CD14-positive monocyte (primary cell): ENCODE measurements at regions not wholly inside any gene's neighbourhood (a gene's known extent, or its start where the extent isn't known, plus 50 kb on each side); places are given as distances from the start of the nearest gene placed in this dataset.
"Not testable (repeated sequence)": the region's sequence is repeated elsewhere in the genome, so short reads cannot be mapped to it uniquely, and the experiment has no call there.

Experiments
- DNase-seq, 3 donors: peaks; one replicate each; pipeline ENCODE4 v3.0.0-alpha.2; 2011 to 2022
- H2AFZ ChIP-seq: 2 replicates; pipeline ENCODE4 v1.6.0; 2012; ENCODE audit warnings: mild to moderate bottlenecking, low read depth, low read length, inconsistent platforms; ENCODE audit not compliant: insufficient read depth, poor library complexity, severe bottlenecking
- H3K27ac ChIP-seq, 2 donors: 1 replicate in 1 of 2; 2 replicates in 1 of 2; pipeline ENCODE4 v1.5.1; 2012 to 2013; ENCODE audit warnings: low read length in 2 of 2, control low read depth in 1 of 2, inconsistent platforms in 1 of 2, low read depth in 1 of 2, mild to moderate bottlenecking in 1 of 2
- H3K27me3 ChIP-seq, 2 donors: one replicate each; pipeline versions ENCODE4 v1.6.0 to v1.6.1; 2011 to 2013; ENCODE audit warnings: low read length in 2 of 2; ENCODE audit not compliant: control insufficient read depth in 2 of 2, insufficient read depth in 2 of 2
- H3K36me3 ChIP-seq, 2 donors: replicated peaks in 1 of 2; 1 replicate in 1 of 2; 2 replicates in 1 of 2; pipeline versions ENCODE4 v1.5.1 to v1.6.1; 2012 to 2013; ENCODE audit warnings: low read length in 2 of 2, control low read depth in 1 of 2, inconsistent platforms in 1 of 2, mild to moderate bottlenecking in 1 of 2; ENCODE audit not compliant: insufficient read depth in 2 of 2, control insufficient read depth in 1 of 2
- H3K4me1 ChIP-seq, 2 donors: 1 replicate in 1 of 2; 2 replicates in 1 of 2; pipeline versions ENCODE4 v1.5.1 to v1.6.1; 2012 to 2013; ENCODE audit warnings: low read length in 2 of 2, control low read depth in 1 of 2, inconsistent platforms in 1 of 2, mild to moderate bottlenecking in 1 of 2, moderate library complexity in 1 of 2; ENCODE audit not compliant: insufficient read depth in 2 of 2, control insufficient read depth in 1 of 2
- H3K4me2 ChIP-seq: replicated peaks from 2 replicates; pipeline ENCODE3; 2012; ENCODE audit warnings: low read length, moderate library complexity, mild to moderate bottlenecking; ENCODE audit not compliant: poor library complexity, severe bottlenecking; ENCODE audit errors: extremely low read depth
- H3K4me3 ChIP-seq, 3 experiments: fragments of 200-600 bp in 1 of 3; sonication (generic) in 1 of 3; replicated peaks in 1 of 3; 1 replicate in 2 of 3; 2 replicates in 1 of 3; pipeline ENCODE4 v1.5.1; 2011 to 2013; ENCODE audit warnings: low read length in 3 of 3, mild to moderate bottlenecking in 3 of 3, control low read depth in 2 of 3, low read depth in 2 of 3, inconsistent platforms in 1 of 3, moderate library complexity in 1 of 3
- H3K79me2 ChIP-seq: 2 replicates; pipeline ENCODE4 v1.6.0; 2012; ENCODE audit warnings: mild to moderate bottlenecking, control low read depth, inconsistent platforms, low read length, moderate library complexity; ENCODE audit not compliant: insufficient read depth
- H3K9ac ChIP-seq: 2 replicates; pipeline ENCODE4 v1.6.0; 2017; ENCODE audit warnings: low read length, mild to moderate bottlenecking; ENCODE audit not compliant: insufficient read depth, poor library complexity, severe bottlenecking
- H3K9me3 ChIP-seq, 2 donors: replicated peaks in 1 of 2; 1 replicate in 1 of 2; 2 replicates in 1 of 2; pipeline versions ENCODE4 v1.5.1 to v1.6.1; 2012 to 2013; ENCODE audit warnings: low read length in 2 of 2, control low read depth in 1 of 2; ENCODE audit not compliant: control insufficient read depth in 1 of 2, insufficient read depth in 1 of 2
- H4K20me1 ChIP-seq: 2 replicates; pipeline ENCODE4 v1.6.0; 2012; ENCODE audit warnings: mild to moderate bottlenecking, low read length, control low read depth, moderate library complexity; ENCODE audit not compliant: insufficient read depth
- H3K27ac Mint-ChIP-seq, 7 donors: one replicate each; pipeline ENCODE4 v1.8.0; 2020; ENCODE audit warnings: mild to moderate bottlenecking in 7 of 7, mixed read lengths in 7 of 7, moderate library complexity in 6 of 7, inconsistent platforms in 2 of 7
- H3K27me3 Mint-ChIP-seq, 3 donors: one replicate each; pipeline ENCODE4 v1.8.0; 2021 to 2022; ENCODE audit warnings: low read depth in 3 of 3, mild to moderate bottlenecking in 3 of 3, mixed read lengths in 3 of 3, moderate library complexity in 3 of 3, inconsistent platforms in 1 of 3
- H3K36me3 Mint-ChIP-seq, 2 donors: one replicate each; pipeline ENCODE4 v1.8.0; 2020; ENCODE audit warnings: mixed read lengths in 2 of 2, inconsistent platforms in 1 of 2, mild to moderate bottlenecking in 1 of 2
- H3K4me1 Mint-ChIP-seq: one replicate; pipeline ENCODE4 v1.8.0; 2020; ENCODE audit warnings: mild to moderate bottlenecking, mixed read lengths
- H3K4me3 Mint-ChIP-seq, 2 donors: one replicate each; pipeline ENCODE4 v1.8.0; 2020; ENCODE audit warnings: mild to moderate bottlenecking in 2 of 2, mixed read lengths in 2 of 2, moderate library complexity in 1 of 2
- H3K9me3 Mint-ChIP-seq, 7 donors: one replicate each; pipeline ENCODE4 v1.8.0; 2020 to 2022; ENCODE audit warnings: mixed read lengths in 7 of 7, mild to moderate bottlenecking in 6 of 7, moderate library complexity in 6 of 7, inconsistent platforms in 2 of 7
- CTCF ChIP-seq: fragments of 200-600 bp; IDR thresholded peaks from one replicate; pipeline ENCODE4 v1.8.0; 2022; ENCODE audit warnings: antibody characterized with exemption, mild to moderate bottlenecking
- WGBS: methylation state at CpG from one replicate; pipeline ENCODE4 v1.1.5; 2013; ENCODE audit warnings: missing lambda C conversion rate; ENCODE audit not compliant: insufficient coverage; 5-methylcytosine and 5-hydroxymethylcytosine counted together
- intact Hi-C, 2 donors: fragments of 100-400 bp; cut with micrococcal nuclease; formaldehyde crosslinking; loops; one replicate each; pipeline versions ENCODE4 v1.15.0 to v1.15.1; 2023

- peaks cover 31% of the 10 kb centered on the region for H3K4me1 Mint-ChIP-seq
- Histone ChIP-seq H3K4me2 (no peak overlapping the region), H3K9ac (no peak overlapping the region), H3K4me3 (no peak overlapping the region), H4K20me1 (no peaks in the 10 kb centered on the region), H3K27ac (peak overlapping the region in 1 of 2 donors; percentile 62), H2AFZ (no peak overlapping the region), H3K27me3 (no peaks in the 10 kb centered on the region), H3K4me1 (peaks cover 24 to 38% of the 10 kb centered on the region in 2 donors), H3K9me3 (peaks cover 2 to 17% of the 10 kb centered on the region in 2 donors), H3K36me3 (no peaks in the 10 kb centered on the region), H3K79me2 (no peaks in the 10 kb centered on the region)
- intact Hi-C loops = loop anchor here in 1 of 2 donors (10.0 kb wide), 1 partner anchor 738 kb away; no protein-coding TSS in a partner anchor
- H3K36me3 Mint-ChIP-seq = peaks cover 3 to 10% of the 10 kb centered on the region in 2 donors
- peaks cover 14 to 21% (median 19%) of the 10 kb centered on the region in 7 donors for H3K9me3 Mint-ChIP-seq
- H3K27me3 Mint-ChIP-seq = peaks cover 3 to 4% (median 3%) of the 10 kb centered on the region in 3 donors
- peak in 2 of 3 donors; percentile 31 to 78 for DNase-seq
- WGBS = no CpG with 5 or more reads among the region's 4 CpGs
- no peak overlapping the region for H3K4me3 Mint-ChIP-seq
- H3K27ac Mint-ChIP-seq = peak overlapping the region; percentile 3 to 87 (median 63)
- no peak for TF ChIP-seq CTCF
Observed at GRCh38 chr15:69767191-69767590, 314.6 kb downstream of the RPLP1 start.

- H4K20me1 ChIP-seq, H3K27ac ChIP-seq, H3K4me3 Mint-ChIP-seq, H3K9ac ChIP-seq, H3K4me2 ChIP-seq, H2AFZ ChIP-seq, H3K36me3 ChIP-seq, H3K27me3 Mint-ChIP-seq, DNase-seq, H3K79me2 ChIP-seq, H3K4me3 ChIP-seq, H3K27me3 ChIP-seq: not testable (repeated sequence)
- Histone ChIP-seq H3K9me3 (peaks cover 2 to 17% of the 10 kb centered on the region in 2 donors), H3K4me1 (peaks cover 5 to 22% of the 10 kb centered on the region in 2 donors)
- Mint-ChIP-seq H3K27ac (peak overlapping the region in 4 of 7 donors; percentile 11 to 43 (median 26)), H3K9me3 (peaks cover 14 to 22% (median 19%) of the 10 kb centered on the region in 7 donors), H3K4me1 (peaks cover 15% of the 10 kb centered on the region), H3K36me3 (peaks cover 1 to 10% of the 10 kb centered on the region in 2 donors)
- 96% methylated on average over 6 of the region's 6 CpGs for WGBS
- intact Hi-C loops = loop anchor here in 1 of 2 donors (10.0 kb wide), 1 partner anchor 735 kb away; no protein-coding TSS in a partner anchor
Observed at GRCh38 chr15:69769336-69769735, 316.7 kb downstream of the RPLP1 start.

GRCh38 chr15:69774258-69774657 is 321.6 kb downstream of the RPLP1 start:
- H3K4me3 ChIP-seq, H3K9me3 ChIP-seq: not testable (repeated sequence)

GRCh38 chr15:69774711-69775110 is 322.1 kb downstream of the RPLP1 start:
- H3K79me2 ChIP-seq, H4K20me1 ChIP-seq, H3K4me1 Mint-ChIP-seq, H3K27me3 ChIP-seq, H3K9ac ChIP-seq, H3K27me3 Mint-ChIP-seq, H3K4me3 ChIP-seq, H3K4me1 ChIP-seq, H3K9me3 Mint-ChIP-seq, H3K4me2 ChIP-seq, intact Hi-C loops, H3K27ac Mint-ChIP-seq, H3K36me3 Mint-ChIP-seq, DNase-seq, H3K36me3 ChIP-seq, H2AFZ ChIP-seq, H3K4me3 Mint-ChIP-seq, H3K9me3 ChIP-seq, H3K27ac ChIP-seq: not testable (repeated sequence)
- no CpG with 5 or more reads among the region's 2 CpGs for WGBS

More at GRCh38 chr15:69774258-69774657, 321.6 kb downstream of the RPLP1 start:
- H3K79me2 ChIP-seq, H3K27ac Mint-ChIP-seq, H3K27me3 Mint-ChIP-seq, intact Hi-C loops, H3K27me3 ChIP-seq, H3K9ac ChIP-seq, H3K9me3 Mint-ChIP-seq, DNase-seq, H3K4me1 ChIP-seq, H2AFZ ChIP-seq, H3K36me3 Mint-ChIP-seq, H3K4me1 Mint-ChIP-seq, H4K20me1 ChIP-seq, H3K36me3 ChIP-seq, H3K27ac ChIP-seq, H3K4me2 ChIP-seq, H3K4me3 Mint-ChIP-seq: not testable (repeated sequence)
- WGBS = no CpG with 5 or more reads among the region's 3 CpGs
